Caco-2 (cell line): ENCODE measurements at regions not wholly inside any gene's neighbourhood (a gene's known extent, or its start where the extent isn't known, plus 50 kb on each side); places are given as distances from the start of the nearest gene placed in this dataset.
"Not testable (repeated sequence)": the region's sequence is repeated elsewhere in the genome, so short reads cannot be mapped to it uniquely, and the experiment has no call there.

Experiments used
- BruUV-seq: library from RNA; stranded (reverse); fragments of 400-500 nt; replicated peaks from 2 replicates; lab custom pipeline; 2021; lab: Mats Ljungman, UMichigan
- CTCF ChIA-PET: fragments of 300-600 bp; sonication (Branson Sonifier 250); formaldehyde crosslinking; loops from one replicate; lab custom pipeline; 2022; ENCODE audit warnings: antibody characterized with exemption; lab: Charles Lee
- POLR2A ChIA-PET: fragments of 300-600 bp; sonication (Branson Sonifier 250); formaldehyde crosslinking; loops from one replicate; lab custom pipeline; 2022; ENCODE audit warnings: antibody characterized with exemption; lab: Charles Lee
- DNase-seq, 2 experiments: peaks; one replicate each; pipeline versions ENCODE4 v3.0.0 to v3.0.0-alpha.2; 2020 to 2022
- H3K27me3 ChIP-seq: replicated peaks from 2 replicates; pipeline ENCODE4 v1.6.0; 2011; ENCODE audit warnings: low read length; ENCODE audit not compliant: control insufficient read depth, insufficient read depth
- H3K36me3 ChIP-seq: 2 replicates; pipeline ENCODE4 v1.5.1; 2011; ENCODE audit warnings: low read length; ENCODE audit not compliant: control insufficient read depth, insufficient read depth
- H3K4me1 ChIP-seq: fragments of 250-450 bp; sonication (Bioruptor Pico); 2 replicates; pipeline ENCODE4 v1.5.1; 2020; ENCODE audit warnings: mild to moderate bottlenecking
- H3K4me3 ChIP-seq: 2 replicates; pipeline ENCODE4 v1.5.1; 2011; ENCODE audit warnings: low read depth, mild to moderate bottlenecking, control low read depth, low read length
- H3K9me3 ChIP-seq: fragments of 250-450 bp; sonication (Bioruptor Pico); 2 replicates; pipeline ENCODE4 v1.5.1; 2020; ENCODE audit warnings: mild to moderate bottlenecking, moderate library complexity
- H3K27ac Mint-ChIP-seq: one replicate; pipeline ENCODE4 v1.8.0; 2022; ENCODE audit warnings: mixed read lengths; ENCODE audit not compliant: unreplicated experiment
- H3K27me3 Mint-ChIP-seq: one replicate; pipeline ENCODE4 v1.8.0; 2022; ENCODE audit warnings: mixed read lengths; ENCODE audit not compliant: insufficient read depth, unreplicated experiment
- H3K36me3 Mint-ChIP-seq: one replicate; pipeline ENCODE4 v1.8.0; 2022; ENCODE audit warnings: mild to moderate bottlenecking, mixed read lengths; ENCODE audit not compliant: insufficient read depth, unreplicated experiment
- H3K4me1 Mint-ChIP-seq: one replicate; pipeline ENCODE4 v1.8.0; 2022; ENCODE audit warnings: low read depth, mixed read lengths; ENCODE audit not compliant: unreplicated experiment
- H3K4me3 Mint-ChIP-seq: one replicate; pipeline ENCODE4 v1.8.0; 2022; ENCODE audit warnings: mild to moderate bottlenecking, moderate library complexity, mixed read lengths; ENCODE audit not compliant: unreplicated experiment
- H3K9me3 Mint-ChIP-seq: one replicate; pipeline ENCODE4 v1.8.0; 2022; ENCODE audit warnings: mixed read lengths; ENCODE audit not compliant: unreplicated experiment
- intact Hi-C: fragments of 100-400 bp; cut with micrococcal nuclease; formaldehyde crosslinking; loops from one replicate; pipeline ENCODE4 v1.10.0; 2022; ENCODE audit not compliant: unreplicated experiment
- TF ChIP-seq, protein P1 (sequence below), 2 experiments: fragments of 200-600 bp in 1 of 2; IDR thresholded peaks; 1 replicate in 1 of 2; 2 replicates in 1 of 2; pipeline versions ENCODE4 v1.5.1 to v1.8.0; 2011 to 2022; ENCODE audit warnings: antibody characterized with exemption in 1 of 2, control low read depth in 1 of 2, inconsistent platforms in 1 of 2, low read depth in 1 of 2, low read length in 1 of 2, mild to moderate bottlenecking in 1 of 2, moderate library complexity in 1 of 2; ENCODE audit not compliant: insufficient read depth in 1 of 2, severe bottlenecking in 1 of 2, unreplicated experiment in 1 of 2

- Histone ChIP-seq H3K36me3 (no peaks in the 10 kb centered on the region), H3K27me3 (no peaks in the 10 kb centered on the region), H3K4me3 (no peak overlapping the region), H3K4me1 (no peaks in the 10 kb centered on the region), H3K9me3 (no peaks in the 10 kb centered on the region)
- no TSS peak for BruUV-seq
- no peak overlapping the region for H3K27ac Mint-ChIP-seq
- no peak for DNase-seq
- intact Hi-C loops = loop anchor here (2.0 kb wide), 1 partner anchor 399 kb away; no protein-coding TSS in a partner anchor
- TF ChIP-seq, protein P1, sequence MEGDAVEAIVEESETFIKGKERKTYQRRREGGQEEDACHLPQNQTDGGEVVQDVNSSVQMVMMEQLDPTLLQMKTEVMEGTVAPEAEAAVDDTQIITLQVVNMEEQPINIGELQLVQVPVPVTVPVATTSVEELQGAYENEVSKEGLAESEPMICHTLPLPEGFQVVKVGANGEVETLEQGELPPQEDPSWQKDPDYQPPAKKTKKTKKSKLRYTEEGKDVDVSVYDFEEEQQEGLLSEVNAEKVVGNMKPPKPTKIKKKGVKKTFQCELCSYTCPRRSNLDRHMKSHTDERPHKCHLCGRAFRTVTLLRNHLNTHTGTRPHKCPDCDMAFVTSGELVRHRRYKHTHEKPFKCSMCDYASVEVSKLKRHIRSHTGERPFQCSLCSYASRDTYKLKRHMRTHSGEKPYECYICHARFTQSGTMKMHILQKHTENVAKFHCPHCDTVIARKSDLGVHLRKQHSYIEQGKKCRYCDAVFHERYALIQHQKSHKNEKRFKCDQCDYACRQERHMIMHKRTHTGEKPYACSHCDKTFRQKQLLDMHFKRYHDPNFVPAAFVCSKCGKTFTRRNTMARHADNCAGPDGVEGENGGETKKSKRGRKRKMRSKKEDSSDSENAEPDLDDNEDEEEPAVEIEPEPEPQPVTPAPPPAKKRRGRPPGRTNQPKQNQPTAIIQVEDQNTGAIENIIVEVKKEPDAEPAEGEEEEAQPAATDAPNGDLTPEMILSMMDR (IDR thresholded peaks at IDR 0.05; ENCODE audit: insufficient read depth in 1 of 2, low read depth in 1 of 2, low read length in 1 of 2, severe bottlenecking in 1 of 2, unreplicated experiment in 1 of 2) = no peak
- H3K4me3 Mint-ChIP-seq = no peak overlapping the region
- H3K4me1 Mint-ChIP-seq = no peaks in the 10 kb centered on the region
- H3K27me3 Mint-ChIP-seq = no peaks in the 10 kb centered on the region
- no peaks in the 10 kb centered on the region for H3K36me3 Mint-ChIP-seq
- POLR2A ChIA-PET = no interaction called here
- CTCF ChIA-PET = interaction anchor here (1.0 kb wide), 2 partner anchors 191 to 195 kb away, joined by 3 read pairs; no protein-coding TSS in a partner anchor
- peaks cover 11% of the 10 kb centered on the region for H3K9me3 Mint-ChIP-seq
Measured at GRCh38 chr2:53209679-53210458, 557.7 kb upstream of the CHAC2 start.

DNA sequence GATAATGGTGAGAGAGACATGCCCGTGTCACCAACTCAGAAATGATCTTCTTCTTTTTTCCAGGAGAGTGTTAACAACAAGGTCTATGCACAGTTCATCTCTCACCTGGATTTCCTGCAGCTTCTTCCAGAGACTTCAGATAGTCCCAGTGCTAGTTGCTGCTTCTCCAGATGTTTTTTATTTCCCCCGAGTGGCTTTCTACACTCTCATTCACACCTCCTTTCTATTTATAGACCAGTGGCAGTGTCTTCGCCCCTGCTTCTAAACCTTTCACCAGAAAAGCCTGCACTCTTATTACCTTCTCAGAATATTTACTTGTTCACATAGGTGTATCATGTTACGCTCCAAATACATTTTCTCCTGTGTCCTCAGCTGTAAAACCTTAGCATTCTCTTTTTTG lies 558.8 kb upstream of the CHAC2 start:
- ChIA-PET POLR2A (no interaction called here), CTCF (no interaction called here)
- Histone ChIP-seq H3K36me3 (no peaks in the 10 kb centered on the region), H3K9me3 (peaks cover 3% of the 10 kb centered on the region; the same call in 1 of the 2 replicates), H3K27me3 (no peaks in the 10 kb centered on the region), H3K4me1 (no peaks in the 10 kb centered on the region), H3K4me3 (no peak overlapping the region)
- DNase-seq = no peak
- TF ChIP-seq, protein P1 (IDR thresholded peaks at IDR 0.05; ENCODE audit: insufficient read depth in 1 of 2, low read depth in 1 of 2, low read length in 1 of 2, severe bottlenecking in 1 of 2, unreplicated experiment in 1 of 2) = no peak
- Mint-ChIP-seq H3K4me1 (no peaks in the 10 kb centered on the region), H3K36me3 (no peaks in the 10 kb centered on the region), H3K27me3 (no peaks in the 10 kb centered on the region), H3K9me3 (peaks cover under 1% of the 10 kb centered on the region), H3K4me3 (no peak overlapping the region), H3K27ac (no peak overlapping the region)
- intact Hi-C loops = no loop called here
- no TSS peak for BruUV-seq

- CTCF ChIA-PET, BruUV-seq, intact Hi-C loops: not testable (repeated sequence)
Measured at GRCh38 chr2:53206226-53206625, 561.4 kb upstream of the CHAC2 start.

More at GRCh38 chr2:53206226-53206625, 561.4 kb upstream of the CHAC2 start:
- H3K36me3 Mint-ChIP-seq, H3K27me3 ChIP-seq, H3K9me3 ChIP-seq, H3K4me3 Mint-ChIP-seq, H3K27me3 Mint-ChIP-seq, H3K27ac Mint-ChIP-seq, H3K4me3 ChIP-seq, H3K9me3 Mint-ChIP-seq, H3K4me1 ChIP-seq, DNase-seq, POLR2A ChIA-PET, H3K36me3 ChIP-seq, H3K4me1 Mint-ChIP-seq: not testable (repeated sequence)
